ENCODE measurements at regions not wholly inside any gene's neighbourhood (a gene's known extent, or its start where the extent isn't known, plus 50 kb on each side); places are given as distances from the start of the nearest gene placed in this dataset.

GRCh38 chr4:135338181-135338580 is 1136.6 kb upstream of the PABPC4L start:
- no peak for TF ChIP-seq CTCF (IDR thresholded peaks at IDR 0.05 in 2 of 3, conservative IDR thresholded peaks at IDR 0.05 in 1 of 3; ENCODE audit: borderline replicate concordance in 1 of 3, insufficient read depth in 1 of 3, low read depth in 2 of 3, low read length in 2 of 3)
- no peak for TF ChIP-seq SRF (IDR thresholded peaks at IDR 0.05; ENCODE audit: low read depth)
- no peak for TF ChIP-seq FOSL1 (IDR thresholded peaks at IDR 0.05; ENCODE audit: low read depth)
- TF ChIP-seq TCF7L2 (IDR thresholded peaks at IDR 0.05; ENCODE audit: borderline replicate concordance, extremely low read depth, insufficient read depth, insufficient read length), result no peak
- TF ChIP-seq MAX (IDR thresholded peaks at IDR 0.05), result no peak
- TF ChIP-seq JUND (IDR thresholded peaks at IDR 0.05), result no peak
- TF ChIP-seq POLR2A (IDR thresholded peaks at IDR 0.05; ENCODE audit: borderline replicate concordance, extremely low read depth, insufficient read depth, insufficient read length), result no peak
- no peak for TF ChIP-seq ZNF274 (IDR thresholded peaks at IDR 0.05; ENCODE audit: low read depth, low read length)
- no peak for TF ChIP-seq REST (IDR thresholded peaks at IDR 0.05; ENCODE audit: low read depth)

Measured in HCT116 (cell line).